Head of caudate nucleus (tissue), 42 donors: ENCODE measurements at regions not wholly inside any gene's neighbourhood (a gene's known extent, or its start where the extent isn't known, plus 50 kb on each side); places are given as distances from the start of the nearest gene placed in this dataset.

Experiments used
- DNase-seq, 42 donors: peaks; one replicate each; pipeline versions ENCODE4 v3.0.0 to v3.0.0-alpha.2; 2020 to 2021; ENCODE audit warnings: mixed read lengths in 7 of 42
- intact Hi-C: fragments of 100-400 bp; cut with DNase I; formaldehyde crosslinking; loops from one replicate; pipeline ENCODE4 v1.15.0; 2022

DNA sequence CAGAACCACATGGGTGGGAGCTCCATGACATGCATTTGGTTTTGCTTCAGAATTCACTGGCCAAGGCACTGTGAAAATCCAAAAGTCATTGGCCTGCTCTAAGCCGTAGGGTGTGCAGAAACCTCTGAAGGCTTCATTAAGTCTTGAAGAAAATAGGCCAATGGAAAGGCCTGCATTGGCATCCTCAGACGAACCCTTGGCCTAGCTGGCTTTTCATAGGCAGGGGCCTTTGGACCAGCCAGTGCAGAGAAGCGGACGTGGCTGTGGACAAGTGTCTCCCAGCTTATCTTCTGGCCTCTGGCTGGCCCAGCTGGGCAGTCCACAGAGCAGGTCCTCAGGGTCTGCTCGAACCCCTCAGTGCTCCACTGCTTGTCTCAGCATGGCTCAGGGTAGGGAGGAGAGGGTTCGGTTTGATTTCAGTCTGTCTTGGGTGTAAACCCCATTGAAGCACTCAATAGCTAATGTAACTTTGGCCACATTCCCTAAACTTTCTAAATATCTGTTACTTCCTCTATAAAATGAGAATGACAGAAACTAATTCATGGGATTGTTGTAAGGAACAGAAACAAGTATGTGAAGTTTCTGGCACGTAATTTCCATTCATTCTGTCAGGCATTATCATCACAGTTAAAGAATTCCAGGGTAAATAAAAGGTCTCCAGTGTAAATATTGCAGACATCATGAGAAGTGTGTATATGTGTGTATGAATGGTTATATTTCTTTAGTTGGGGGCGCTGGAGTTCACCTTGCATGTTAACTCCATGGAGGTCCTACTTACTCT is 125.5 kb downstream of the TFCP2L1 start:
- intact Hi-C loops = no loop called here
- DNase-seq = no peak

DNA sequence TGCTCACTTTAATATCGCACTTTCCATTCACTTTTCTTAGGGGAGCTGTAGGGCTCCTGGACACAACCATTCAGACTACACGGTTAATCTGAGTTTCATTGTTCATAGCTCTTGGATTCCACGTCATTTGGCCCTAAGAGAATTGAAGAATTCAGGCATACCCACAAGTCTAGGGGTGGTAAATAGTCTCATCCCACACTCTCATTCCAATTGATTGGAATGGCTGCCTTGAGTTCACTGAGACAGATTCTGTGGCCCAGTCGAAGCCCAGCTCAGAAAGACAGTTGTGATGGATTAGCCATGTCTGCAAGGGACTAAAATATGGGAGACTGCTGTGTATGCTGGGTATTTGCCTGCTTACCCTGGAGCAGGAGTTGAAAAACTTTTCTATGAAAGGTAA is 124.6 kb downstream of the TFCP2L1 start:
- intact Hi-C loops = no loop called here
- DNase-seq = no peak

- DNase-seq = no peak
- intact Hi-C loops = no loop called here
Observed at GRCh38 chr2:121161272-121161671, 123.7 kb downstream of the TFCP2L1 start.

DNA sequence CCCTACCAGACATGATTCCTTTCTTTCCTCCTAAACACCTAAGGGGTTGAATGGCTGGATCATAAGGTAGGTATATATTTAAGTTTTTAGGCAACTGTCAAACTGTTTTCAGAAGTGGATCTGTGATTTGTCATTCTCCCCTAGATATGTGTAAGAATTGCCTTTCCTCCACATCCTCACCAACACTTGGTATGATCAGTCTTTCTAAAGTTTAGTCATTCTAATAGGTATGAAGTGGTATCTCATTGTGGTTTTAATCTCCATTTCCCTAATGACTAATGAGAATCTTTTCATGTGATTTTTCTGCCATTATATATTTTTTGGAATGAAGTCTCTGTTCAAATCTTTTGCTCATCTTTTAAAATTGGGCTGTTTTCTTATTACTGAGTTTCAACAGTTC is 122.1 kb downstream of the TFCP2L1 start:
- intact Hi-C loops = no loop called here
- DNase-seq = no peak

GRCh38 chr2:121164042-121164441 is 121.0 kb downstream of the TFCP2L1 start:
- intact Hi-C loops = no loop called here
- DNase-seq = no peak

- intact Hi-C loops = no loop called here
- no peak for DNase-seq
Observed at GRCh38 chr2:121165038-121165542, 119.9 kb downstream of the TFCP2L1 start.
